GM13976 (cell line): ENCODE measurements at regions not wholly inside any gene's neighbourhood (a gene's known extent, or its start where the extent isn't known, plus 50 kb on each side); places are given as distances from the start of the nearest gene placed in this dataset.
"Not testable (repeated sequence)": the region's sequence is repeated elsewhere in the genome, so short reads cannot be mapped to it uniquely, and the experiment has no call there.

Experiments
- DNase-seq: peaks from one replicate; pipeline ENCODE4 v3.0.0; 2012; ENCODE audit warnings: low spot score
- in situ Hi-C: fragments of 300-500 bp; cut with MboI; formaldehyde crosslinking; loops from one replicate; pipeline ENCODE4 v1.12.0; 2022; ENCODE audit warnings: low sequenced_read_pairs, mixed read lengths, inconsistent platforms; ENCODE audit not compliant: unreplicated experiment
- TF ChIP-seq, protein P1 (sequence below): IDR thresholded peaks from 2 replicates; pipeline ENCODE4 v1.5.1; 2012; ENCODE audit warnings: borderline replicate concordance, mild to moderate bottlenecking; ENCODE audit not compliant: insufficient read depth; ENCODE audit errors: extremely low read depth, missing control alignments, control extremely low read depth

DNA sequence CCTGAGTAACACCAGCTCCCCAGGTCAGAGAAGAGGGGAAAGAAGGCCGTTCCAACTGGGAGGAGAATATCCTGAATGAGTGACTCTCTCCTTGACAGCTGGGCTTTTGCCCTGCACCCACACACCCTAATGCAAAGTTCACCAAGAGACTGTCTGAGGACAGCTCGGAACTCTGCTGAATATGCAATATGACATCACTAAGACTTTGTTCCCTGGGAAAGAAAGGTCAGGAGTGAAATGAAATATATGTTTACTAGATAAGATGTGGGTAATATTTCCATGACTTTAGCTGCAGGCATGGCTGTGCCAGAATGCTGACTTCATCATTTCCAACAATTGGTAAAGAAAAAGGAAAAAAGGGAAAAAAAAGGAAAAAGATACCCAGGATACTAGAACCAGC lies 488.2 kb upstream of the RAB6C start:
- in situ Hi-C loops: no loop called here
- no peak for DNase-seq
- TF ChIP-seq, protein P1, sequence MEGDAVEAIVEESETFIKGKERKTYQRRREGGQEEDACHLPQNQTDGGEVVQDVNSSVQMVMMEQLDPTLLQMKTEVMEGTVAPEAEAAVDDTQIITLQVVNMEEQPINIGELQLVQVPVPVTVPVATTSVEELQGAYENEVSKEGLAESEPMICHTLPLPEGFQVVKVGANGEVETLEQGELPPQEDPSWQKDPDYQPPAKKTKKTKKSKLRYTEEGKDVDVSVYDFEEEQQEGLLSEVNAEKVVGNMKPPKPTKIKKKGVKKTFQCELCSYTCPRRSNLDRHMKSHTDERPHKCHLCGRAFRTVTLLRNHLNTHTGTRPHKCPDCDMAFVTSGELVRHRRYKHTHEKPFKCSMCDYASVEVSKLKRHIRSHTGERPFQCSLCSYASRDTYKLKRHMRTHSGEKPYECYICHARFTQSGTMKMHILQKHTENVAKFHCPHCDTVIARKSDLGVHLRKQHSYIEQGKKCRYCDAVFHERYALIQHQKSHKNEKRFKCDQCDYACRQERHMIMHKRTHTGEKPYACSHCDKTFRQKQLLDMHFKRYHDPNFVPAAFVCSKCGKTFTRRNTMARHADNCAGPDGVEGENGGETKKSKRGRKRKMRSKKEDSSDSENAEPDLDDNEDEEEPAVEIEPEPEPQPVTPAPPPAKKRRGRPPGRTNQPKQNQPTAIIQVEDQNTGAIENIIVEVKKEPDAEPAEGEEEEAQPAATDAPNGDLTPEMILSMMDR: no peak

DNA sequence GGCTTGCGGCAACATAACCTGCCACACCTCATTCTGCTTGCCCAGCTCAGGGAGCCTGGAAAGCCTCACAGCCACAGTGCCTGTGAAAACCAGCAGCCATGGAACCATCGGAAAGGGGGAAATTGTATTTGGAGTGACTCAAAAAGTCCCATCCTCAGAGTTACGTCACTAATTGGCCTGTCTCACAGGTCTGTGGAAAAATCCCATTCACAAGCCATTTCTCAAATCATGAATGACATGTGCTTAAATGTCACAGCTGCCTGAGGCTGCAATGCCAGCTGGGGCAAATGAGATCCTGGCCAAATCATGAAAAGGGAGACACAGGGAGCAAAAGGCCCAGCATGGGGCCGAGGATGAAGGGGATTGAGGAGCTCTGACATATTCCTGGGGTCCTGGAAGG lies 486.9 kb upstream of the RAB6C start:
- DNase-seq: no peak
- TF ChIP-seq, protein P1: no peak
- in situ Hi-C loops: no loop called here

DNA sequence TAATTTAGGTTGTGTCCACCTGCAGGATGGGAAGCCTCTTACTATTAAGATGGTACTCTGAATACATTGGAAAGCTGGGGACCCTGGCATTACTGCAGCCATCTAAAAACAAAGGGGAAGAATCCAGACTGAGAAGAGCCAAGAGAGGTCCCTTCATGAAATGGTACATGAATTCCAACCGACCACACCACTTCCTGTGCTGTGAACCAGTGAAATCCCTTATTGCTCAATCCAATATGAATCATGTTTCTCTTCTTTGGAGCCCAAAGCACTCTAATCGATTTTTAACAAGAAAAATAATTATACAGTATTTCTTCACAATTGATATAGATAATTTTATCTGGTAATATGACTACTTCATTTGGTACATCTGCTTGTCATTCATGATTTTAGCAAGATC lies 479.7 kb upstream of the RAB6C start:
- no peak for DNase-seq
- TF ChIP-seq, protein P1: no peak
- in situ Hi-C loops: no loop called here

DNA sequence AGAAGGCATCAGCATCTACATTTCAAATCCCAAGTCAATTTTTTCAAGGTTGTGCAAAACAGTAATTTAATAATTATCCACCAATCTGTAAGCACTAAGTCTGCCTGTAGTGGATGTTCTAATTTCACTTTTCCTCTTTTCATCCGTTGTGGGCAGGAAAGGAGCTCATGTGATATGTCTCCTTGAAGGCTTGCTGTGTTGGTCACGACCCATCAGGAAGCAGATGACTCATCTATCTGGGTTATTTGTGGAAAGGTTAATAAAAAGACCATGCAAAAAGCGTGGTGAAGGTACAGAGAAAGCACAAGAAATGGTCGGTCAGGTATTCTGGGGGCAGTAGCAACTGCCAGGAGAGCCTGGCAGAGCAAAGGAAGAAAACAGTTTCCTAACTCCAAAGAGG lies 476.7 kb upstream of the RAB6C start:
- in situ Hi-C loops: no loop called here
- TF ChIP-seq, protein P1: no peak
- DNase-seq: no peak

DNA sequence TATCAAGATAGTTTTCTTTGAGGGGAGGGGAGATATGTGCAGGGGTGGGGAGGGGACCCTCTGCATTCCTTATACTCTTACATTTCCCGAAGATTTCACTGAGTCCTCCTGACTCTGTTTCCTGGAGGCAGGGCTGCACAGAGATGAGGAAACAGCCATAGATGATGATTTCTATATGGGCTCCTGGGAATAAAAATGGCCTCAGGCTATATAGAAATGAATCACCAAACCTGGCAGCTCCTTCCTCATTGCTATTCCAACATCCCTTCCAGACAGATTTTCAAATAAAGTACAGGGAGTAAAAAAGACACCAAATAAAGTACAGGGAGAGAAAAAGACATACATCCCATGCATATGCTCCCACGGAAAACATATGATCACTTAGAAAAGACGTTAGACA lies 474.8 kb upstream of the RAB6C start:
- no peak for DNase-seq
- TF ChIP-seq, protein P1: no peak
- in situ Hi-C loops: no loop called here

DNA sequence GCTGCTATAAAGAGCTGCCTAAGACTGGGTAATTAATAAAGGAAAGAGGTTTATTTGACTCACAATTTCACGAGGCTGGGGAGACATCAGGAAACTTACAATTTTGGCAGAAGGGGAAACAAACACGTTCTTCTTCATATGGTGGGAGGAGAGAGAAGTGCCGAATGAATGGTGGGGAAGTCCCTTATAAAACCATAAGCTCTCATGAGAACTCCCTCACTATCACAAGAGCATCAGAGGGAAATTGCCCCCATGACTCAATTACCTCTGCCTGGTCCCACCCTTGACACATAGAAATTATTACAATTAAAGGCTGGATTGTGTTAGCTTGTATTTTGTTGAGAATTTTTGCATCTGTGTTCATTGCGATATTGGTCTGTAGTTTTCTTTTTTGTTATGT lies 460.5 kb upstream of the RAB6C start:
- in situ Hi-C loops: no loop called here
- TF ChIP-seq, protein P1: no peak
- no peak for DNase-seq

DNA sequence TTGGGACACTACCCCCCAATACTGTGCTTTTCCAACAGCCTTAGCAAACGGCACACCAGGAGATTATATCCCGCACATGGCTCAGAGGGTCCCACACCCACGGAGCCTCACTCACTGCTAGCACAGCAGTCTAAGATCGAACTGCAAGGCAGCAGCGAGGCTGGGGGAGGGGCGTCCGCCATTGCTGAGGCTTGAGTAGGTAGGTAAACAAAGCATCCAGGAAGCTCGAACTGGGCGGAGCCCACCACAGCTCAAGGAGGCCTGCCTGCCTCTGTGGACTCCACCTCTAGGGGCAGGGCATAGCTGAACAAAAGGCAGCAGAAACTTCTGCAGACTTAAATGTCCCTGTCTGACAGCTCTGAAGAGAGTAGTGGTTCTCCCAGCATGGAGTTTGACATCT lies 447.3 kb upstream of the RAB6C start:
- DNase-seq, in situ Hi-C loops: not testable (repeated sequence)
